ENCODE measurements at regions not wholly inside any gene's neighbourhood (a gene's known extent, or its start where the extent isn't known, plus 50 kb on each side); places are given as distances from the start of the nearest gene placed in this dataset.

DNA sequence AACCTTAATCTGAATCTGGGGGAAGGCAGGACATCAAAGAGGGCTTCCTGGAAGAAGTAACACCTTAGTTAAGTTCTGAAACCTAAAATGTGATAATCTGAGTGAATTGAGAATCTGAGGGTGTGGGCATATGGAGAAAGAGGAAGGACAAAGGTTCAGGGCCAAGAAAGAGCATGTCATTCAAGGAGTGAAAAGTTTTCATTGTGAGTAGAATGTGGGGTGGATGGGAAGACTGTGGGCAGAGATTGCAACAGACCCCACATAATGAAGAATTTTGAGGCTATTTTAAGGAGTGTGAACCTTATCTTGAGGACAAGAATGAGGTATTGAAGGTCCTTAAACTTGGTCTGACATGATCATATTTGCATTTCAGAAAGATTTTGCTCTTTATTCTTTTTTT is 227.2 kb downstream of the PTGER3 start:
- no peak overlapping the region for H2AFZ ChIP-seq (ENCODE audit: control insufficient read depth, low read length)
- no peak overlapping the region for H3K9ac ChIP-seq (ENCODE audit: control insufficient read depth, extremely low read depth, insufficient read depth, low read length)
- H3K9me3 ChIP-seq (ENCODE audit: control insufficient read depth, low read depth, low read length) = no peaks in the 10 kb centered on the region
- dilution Hi-C loops (cut with MboI; ENCODE audit: extremely low pct_ligation_motif_present, low sequenced_read_pairs) = no loop called here
- H3K4me2 ChIP-seq (ENCODE audit: control insufficient read depth, extremely low read depth, insufficient read depth, low read depth, low read length) = no peak overlapping the region
- H3K4me3 ChIP-seq (ENCODE audit: control insufficient read depth in 2 of 3, extremely low read depth in 1 of 3, insufficient read depth in 2 of 3, low read depth in 1 of 3, low read length in 3 of 3) = no peak overlapping the region
- no peak for TF ChIP-seq EZH2 (IDR thresholded peaks at IDR 0.05; ENCODE audit: low read length)
- no peak for TF ChIP-seq CTCF (optimal IDR thresholded peaks at IDR 0.05 in 1 of 3, IDR thresholded peaks at IDR 0.05 in 1 of 3, conservative IDR thresholded peaks at IDR 0.05 in 1 of 3; ENCODE audit: extremely low read depth in 1 of 3, insufficient read depth in 2 of 3, low read length in 3 of 3)
- H3K9me1 ChIP-seq (ENCODE audit: control insufficient read depth, extremely low read depth, insufficient read depth, low read length) = no peaks in the 10 kb centered on the region
- DNase-seq (ENCODE audit: low read depth, low spot score) (no peak), FAIRE-seq (no peak)
- no peaks in the 10 kb centered on the region for H3K27me3 ChIP-seq (ENCODE audit: control insufficient read depth, extremely low read depth, insufficient read depth, low read length)
- H3K36me3 ChIP-seq (ENCODE audit: control insufficient read depth in 2 of 2, extremely low read depth in 1 of 2, insufficient read depth in 2 of 2, low read length in 2 of 2) = no peaks in the 10 kb centered on the region
- H4K20me1 ChIP-seq (ENCODE audit: control insufficient read depth, extremely low read depth, insufficient read depth, low read length) = no peaks in the 10 kb centered on the region
- no peaks in the 10 kb centered on the region for H3K4me1 ChIP-seq (ENCODE audit: control insufficient read depth, extremely low read depth, insufficient read depth, low read length)
- no peaks in the 10 kb centered on the region for H3K79me2 ChIP-seq (ENCODE audit: control insufficient read depth, insufficient read depth, low read length)
- H3K27ac ChIP-seq (ENCODE audit: control insufficient read depth, insufficient read depth, low read length) = no peak overlapping the region

- dilution Hi-C loops (cut with MboI; ENCODE audit: extremely low pct_ligation_motif_present, low sequenced_read_pairs) = no loop called here
- no peaks in the 10 kb centered on the region for H4K20me1 ChIP-seq (ENCODE audit: control insufficient read depth, extremely low read depth, insufficient read depth, low read length)
- no peaks in the 10 kb centered on the region for H3K36me3 ChIP-seq (ENCODE audit: control insufficient read depth in 2 of 2, extremely low read depth in 1 of 2, insufficient read depth in 2 of 2, low read length in 2 of 2)
- no peaks in the 10 kb centered on the region for H3K9me1 ChIP-seq (ENCODE audit: control insufficient read depth, extremely low read depth, insufficient read depth, low read length)
- H3K4me3 ChIP-seq (ENCODE audit: control insufficient read depth in 2 of 3, extremely low read depth in 1 of 3, insufficient read depth in 2 of 3, low read depth in 1 of 3, low read length in 3 of 3) = no peak overlapping the region
- H3K4me1 ChIP-seq (ENCODE audit: control insufficient read depth, extremely low read depth, insufficient read depth, low read length) = no peaks in the 10 kb centered on the region
- no peak overlapping the region for H2AFZ ChIP-seq (ENCODE audit: control insufficient read depth, low read length)
- H3K4me2 ChIP-seq (ENCODE audit: control insufficient read depth, extremely low read depth, insufficient read depth, low read depth, low read length) = no peak overlapping the region
- no peak for TF ChIP-seq EZH2 (IDR thresholded peaks at IDR 0.05; ENCODE audit: low read length)
- no peak for TF ChIP-seq CTCF (optimal IDR thresholded peaks at IDR 0.05 in 1 of 3, IDR thresholded peaks at IDR 0.05 in 1 of 3, conservative IDR thresholded peaks at IDR 0.05 in 1 of 3; ENCODE audit: extremely low read depth in 1 of 3, insufficient read depth in 2 of 3, low read length in 3 of 3)
- H3K27me3 ChIP-seq (ENCODE audit: control insufficient read depth, extremely low read depth, insufficient read depth, low read length) = no peaks in the 10 kb centered on the region
- no peaks in the 10 kb centered on the region for H3K79me2 ChIP-seq (ENCODE audit: control insufficient read depth, insufficient read depth, low read length)
- no peak overlapping the region for H3K9ac ChIP-seq (ENCODE audit: control insufficient read depth, extremely low read depth, insufficient read depth, low read length)
- H3K27ac ChIP-seq (ENCODE audit: control insufficient read depth, insufficient read depth, low read length) = no peak overlapping the region
- FAIRE-seq (no peak), DNase-seq (ENCODE audit: low read depth, low spot score) (no peak)
- no peaks in the 10 kb centered on the region for H3K9me3 ChIP-seq (ENCODE audit: control insufficient read depth, low read depth, low read length)
These were observed 226.6 kb downstream of the PTGER3 start for GRCh38 chr1:70820995-70821394.
